ENCODE measurements at regions not wholly inside any gene's neighbourhood (a gene's known extent, or its start where the extent isn't known, plus 50 kb on each side); places are given as distances from the start of the nearest gene placed in this dataset.
A peak's percentile ranks its signal among the peaks of the same experiment; 100 is the strongest.
"Not testable (repeated sequence)": the region's sequence is repeated elsewhere in the genome, so short reads cannot be mapped to it uniquely, and the experiment has no call there.

DNA sequence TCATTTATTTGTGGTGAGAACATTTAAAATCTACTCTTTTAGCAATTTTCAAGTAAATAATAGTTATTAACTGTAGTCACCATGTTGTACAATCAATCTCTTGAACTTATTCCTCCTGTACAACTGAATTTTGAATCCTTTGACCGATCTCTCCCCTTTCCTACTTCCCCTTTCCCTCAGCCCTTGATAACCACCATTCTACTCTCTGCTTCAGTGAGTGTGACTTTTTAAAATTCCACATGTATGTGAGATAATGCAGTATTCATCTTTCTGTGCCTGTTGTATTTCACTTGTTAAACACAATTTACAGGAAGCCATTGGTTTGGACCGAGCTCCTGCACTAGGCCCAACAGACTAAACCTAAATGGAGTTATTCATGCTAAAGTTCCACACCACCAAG lies 458.9 kb upstream of the PDE3A start:
- DNase-seq (ENCODE audit: low spot score) = no peak

DNA sequence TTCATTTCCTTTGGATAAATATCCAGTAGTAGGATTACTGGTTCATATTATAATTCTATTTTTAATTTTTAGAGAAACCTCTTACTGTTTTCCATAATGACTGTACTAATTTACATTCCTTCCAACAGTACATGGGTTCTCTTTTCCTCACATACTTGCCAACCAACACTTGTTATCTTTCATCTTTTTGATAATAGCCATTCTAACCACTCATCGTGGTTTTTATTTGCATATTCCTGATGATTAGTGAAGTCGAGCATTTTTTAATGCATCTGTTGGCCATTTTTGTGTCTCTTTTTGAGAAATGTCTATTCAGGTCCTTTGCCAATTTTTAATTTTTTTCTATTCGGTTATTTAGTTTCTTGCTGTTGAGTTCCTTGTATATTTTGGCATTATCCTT lies 457.7 kb upstream of the PDE3A start:
- no peak for DNase-seq (ENCODE audit: low spot score)

DNA sequence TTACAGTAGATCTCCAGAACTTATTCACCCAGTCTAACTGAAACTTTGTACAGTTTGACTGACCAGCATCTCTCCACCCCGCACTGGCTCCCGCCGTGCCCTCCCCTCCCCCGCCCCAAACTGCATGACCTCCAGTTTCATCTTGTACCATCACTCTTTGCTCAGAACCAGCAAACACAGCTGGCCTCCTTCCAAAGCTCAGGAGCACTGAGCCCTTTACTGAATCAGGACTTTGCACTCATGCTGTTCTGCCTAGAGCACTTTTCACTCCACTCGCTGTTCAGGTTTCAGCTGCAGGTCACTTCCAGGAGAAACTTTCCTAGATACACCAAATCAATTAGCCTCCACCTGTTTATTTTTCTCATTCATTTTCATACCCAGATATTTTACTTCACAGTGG lies 455.3 kb upstream of the PDE3A start:
- no peak for DNase-seq (ENCODE audit: low spot score)

DNA sequence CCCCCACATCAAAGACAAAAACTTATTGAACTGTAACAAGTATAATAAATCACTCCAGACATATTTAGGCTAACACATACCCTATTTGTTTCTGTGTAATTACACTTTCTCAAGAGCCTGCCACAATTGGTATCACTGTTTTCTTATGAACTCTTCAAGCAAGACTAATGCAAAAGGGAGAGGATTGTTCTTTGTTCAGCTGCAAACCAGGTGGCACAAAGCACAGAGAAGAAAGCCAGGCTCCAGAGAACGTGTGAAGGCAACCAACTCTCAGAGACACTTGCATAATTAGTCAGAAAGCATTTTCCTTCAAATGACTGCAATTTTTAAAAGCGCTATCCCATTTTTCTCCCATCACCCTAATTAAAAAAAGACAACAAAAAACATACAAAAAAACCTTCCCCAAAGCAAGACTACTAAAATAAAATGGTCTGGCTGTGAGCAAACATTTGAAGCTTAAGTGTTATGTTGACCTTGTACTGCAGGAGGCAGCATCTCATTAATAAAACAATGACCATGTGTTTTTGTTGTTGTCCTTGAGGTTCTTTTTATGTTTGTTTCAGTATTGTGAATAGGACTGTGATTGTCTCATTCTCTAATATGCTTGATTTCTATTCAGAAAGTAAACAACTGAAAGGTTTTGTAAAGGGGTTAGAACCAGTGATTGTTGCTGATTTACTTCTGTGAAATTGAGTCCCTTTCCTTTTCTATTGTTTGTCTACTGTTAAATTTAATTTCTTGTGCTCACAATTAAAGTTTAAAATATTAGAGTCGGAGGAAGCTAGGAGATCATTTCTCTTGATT lies 452.7 kb upstream of the PDE3A start:
- DNase-seq (ENCODE audit: low spot score) = peak; percentile 42

DNA sequence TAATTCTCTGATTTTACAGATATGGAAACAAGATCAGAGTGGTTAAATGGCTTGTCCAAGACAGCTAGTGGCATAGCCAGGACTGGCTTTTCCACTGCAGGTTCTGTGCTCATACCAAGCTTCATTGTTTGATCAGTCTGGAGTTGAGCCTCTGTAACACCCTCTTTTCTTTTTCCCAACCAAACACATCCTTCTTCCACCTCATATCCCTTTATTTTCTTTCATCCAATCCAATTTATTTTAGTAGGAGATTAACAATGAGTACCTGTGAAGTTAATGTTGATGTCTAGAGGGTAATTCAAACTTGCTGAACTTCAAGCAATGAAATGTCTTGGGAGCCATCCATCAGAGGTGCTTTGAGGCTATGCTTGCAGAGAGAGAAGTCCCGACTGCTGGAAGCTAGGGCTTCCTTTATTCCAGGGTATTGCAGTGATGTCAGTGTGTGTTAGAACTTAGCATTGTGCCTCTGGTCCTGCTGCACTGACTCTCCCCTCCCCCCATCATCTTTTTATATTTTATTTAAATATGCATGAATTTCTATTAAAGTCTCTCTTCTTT lies 452.1 kb upstream of the PDE3A start:
- DNase-seq (ENCODE audit: low spot score) = no peak

DNA sequence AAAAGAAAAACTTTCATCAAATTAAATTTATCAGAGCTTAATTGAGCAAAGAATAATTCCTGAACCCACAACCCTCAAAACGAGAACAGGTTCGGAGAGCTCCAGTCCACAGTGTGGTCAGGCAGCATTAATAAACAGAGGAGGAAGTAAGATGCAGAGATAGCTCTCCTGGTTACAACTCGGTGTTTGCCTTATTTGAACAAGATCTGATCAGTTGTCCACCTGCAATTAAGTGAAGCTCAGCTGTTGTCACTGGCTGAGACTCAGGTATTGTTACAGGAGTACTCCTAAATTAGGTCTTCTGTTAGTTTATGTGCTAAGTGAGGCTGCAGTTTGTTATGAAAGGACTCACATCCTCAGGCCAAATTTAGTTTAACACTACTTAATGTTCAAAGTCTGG lies 451.4 kb upstream of the PDE3A start:
- no peak for DNase-seq (ENCODE audit: low spot score)

DNA sequence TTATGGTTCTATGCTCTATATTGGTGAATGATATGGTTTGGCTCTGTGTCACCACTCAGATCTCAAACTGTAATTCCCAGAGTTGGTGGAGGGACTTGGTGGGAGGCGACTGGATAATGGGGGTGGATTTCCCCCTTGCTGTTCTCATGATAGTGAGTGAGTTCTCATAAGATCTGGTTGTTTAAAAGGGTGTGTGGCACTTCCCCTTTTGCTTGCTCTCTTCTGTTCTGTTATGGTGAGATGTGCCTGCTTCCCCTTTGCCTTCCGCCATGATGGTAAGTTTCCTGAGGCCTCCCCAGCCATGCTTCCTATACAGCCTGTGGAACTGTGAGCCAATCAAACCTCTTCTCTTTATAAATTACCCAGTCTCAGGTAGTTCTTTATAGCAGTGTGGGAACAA lies 446.6 kb upstream of the PDE3A start:
- DNase-seq (ENCODE audit: low spot score) = not testable (repeated sequence)

DNA sequence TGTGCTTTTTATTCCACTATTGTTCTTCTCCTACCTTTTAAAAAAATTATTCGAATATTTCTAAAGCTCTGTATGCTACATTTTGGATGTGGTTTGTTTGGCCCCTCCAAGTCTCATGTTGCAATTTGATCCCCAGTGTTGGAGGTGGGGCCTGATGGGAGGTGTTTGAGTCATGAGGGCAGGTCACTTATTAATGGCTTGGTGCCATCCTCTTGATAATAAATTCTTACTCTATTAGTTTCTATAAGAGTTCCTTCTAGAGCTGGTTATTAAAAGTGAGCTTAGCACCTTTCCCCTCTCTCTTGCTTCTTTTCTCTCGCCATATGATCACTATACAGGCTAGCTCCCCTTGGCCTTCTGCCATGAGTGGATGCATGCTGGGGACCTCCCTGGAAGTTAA lies 445.6 kb upstream of the PDE3A start:
- no peak for DNase-seq (ENCODE audit: low spot score)

DNA sequence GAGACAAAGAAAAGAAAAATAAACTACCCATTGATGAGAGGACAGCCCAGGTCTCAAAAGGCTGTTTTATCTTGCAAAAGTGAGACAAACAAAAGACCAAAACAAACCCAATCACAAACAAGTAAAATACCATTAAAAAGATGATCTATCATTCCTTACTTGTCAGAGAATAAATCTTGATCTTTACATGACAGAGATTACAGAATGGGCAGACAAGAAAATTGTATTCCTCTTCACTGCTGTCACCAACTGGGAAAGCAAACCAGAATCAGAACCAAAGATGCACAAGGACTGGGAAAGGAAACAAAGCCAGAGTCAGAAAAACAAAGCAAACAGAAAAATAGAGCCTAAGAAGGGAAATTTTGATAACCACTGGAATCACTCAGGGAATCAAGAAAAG lies 444.0 kb upstream of the PDE3A start:
- DNase-seq (ENCODE audit: low spot score) = no peak

DNA sequence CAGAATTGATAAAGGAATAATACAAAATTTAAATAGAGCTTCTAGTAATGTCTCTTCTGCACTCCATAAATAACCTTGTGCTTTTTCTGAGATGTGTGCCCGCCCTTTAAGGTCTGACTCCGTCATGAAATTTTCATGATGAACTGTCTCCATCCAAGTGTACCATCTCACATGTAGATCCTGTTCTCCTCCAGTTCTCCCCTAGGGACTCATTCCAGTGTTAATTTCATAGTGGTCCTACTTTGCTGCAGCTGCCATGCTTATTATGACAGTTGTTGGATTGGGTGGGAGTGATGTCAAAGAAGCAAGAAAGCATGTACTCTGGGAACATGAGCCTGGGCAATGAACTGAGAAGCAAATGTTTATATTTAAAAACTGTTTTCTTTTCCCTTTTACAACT lies 442.5 kb upstream of the PDE3A start:
- DNase-seq (ENCODE audit: low spot score) = no peak

DNA sequence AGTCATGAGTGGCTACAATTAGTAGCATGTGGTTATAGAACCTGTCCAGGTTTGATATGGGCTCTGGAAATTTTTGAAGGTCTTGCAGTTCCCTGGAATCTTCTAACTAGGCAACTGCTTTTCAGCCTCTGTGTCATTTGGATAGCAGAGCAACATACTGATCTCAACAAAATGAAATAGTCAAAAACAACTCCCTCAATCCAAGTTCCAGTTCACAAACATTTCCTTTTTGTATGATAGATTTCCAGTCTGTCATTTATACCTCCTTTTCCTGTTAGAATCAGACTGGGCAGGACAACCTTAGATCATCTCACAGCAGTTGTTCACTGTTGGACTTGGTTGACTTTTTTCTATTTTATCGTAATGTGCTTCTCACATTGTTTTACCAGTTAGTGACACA lies 442.1 kb upstream of the PDE3A start:
- DNase-seq (ENCODE audit: low spot score) = no peak

DNA sequence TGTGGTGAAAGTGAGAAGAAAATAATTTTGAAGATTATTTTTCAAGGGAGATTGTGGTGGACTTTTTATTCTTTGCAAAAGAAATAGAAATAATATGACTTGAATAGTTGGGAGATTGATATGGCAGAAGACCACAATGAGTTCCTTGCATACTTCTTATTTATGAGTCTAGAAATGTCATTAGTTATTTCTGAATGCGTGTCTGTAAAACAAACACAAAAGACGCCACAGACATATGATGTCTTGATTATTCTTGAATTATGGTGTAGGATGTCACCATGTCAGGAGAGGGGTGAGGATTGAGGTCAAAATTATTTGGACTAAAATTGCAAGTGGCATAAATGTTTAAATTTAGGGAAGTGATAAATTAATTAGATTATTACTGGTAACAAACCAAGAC lies 440.7 kb upstream of the PDE3A start:
- no peak for DNase-seq (ENCODE audit: low spot score)

DNA sequence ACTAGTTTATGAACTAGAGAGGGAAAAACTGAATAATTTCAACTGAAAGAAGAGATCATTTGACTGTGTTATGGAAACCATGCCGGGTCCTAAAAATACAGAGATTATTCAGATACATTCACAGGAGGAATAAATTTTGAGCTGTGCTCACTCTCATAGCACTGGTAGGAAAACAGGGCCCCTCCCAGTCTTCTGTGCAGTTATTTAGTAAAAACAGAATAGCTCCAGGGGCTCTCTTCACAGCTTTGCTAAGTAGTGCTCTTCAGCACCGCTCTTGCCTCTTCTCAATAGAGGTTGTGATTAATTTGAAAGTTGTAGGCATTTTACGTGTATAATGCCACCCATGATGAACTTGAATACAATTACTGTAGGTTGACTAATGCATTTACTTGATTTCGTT lies 435.9 kb upstream of the PDE3A start:
- DNase-seq (ENCODE audit: low spot score) = no peak

DNA sequence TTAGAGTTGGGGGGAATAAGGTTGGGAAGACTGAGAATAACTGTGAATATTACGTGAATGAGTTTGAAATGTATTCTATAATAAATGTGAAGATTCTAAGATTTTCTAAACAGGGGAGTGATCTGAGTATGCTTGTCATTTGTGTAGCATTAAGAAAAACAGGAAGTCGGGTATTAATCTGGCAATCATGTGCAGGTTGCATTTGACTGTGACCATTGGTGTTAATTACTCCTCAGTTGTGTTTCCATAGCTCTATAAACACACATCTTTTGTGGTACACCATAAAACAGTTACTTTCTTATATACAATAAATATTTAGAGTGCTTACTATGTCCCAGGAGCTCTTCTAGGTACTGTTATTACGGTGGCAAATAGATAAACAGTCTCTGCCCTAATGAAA lies 434.4 kb upstream of the PDE3A start:
- DNase-seq (ENCODE audit: low spot score) = no peak

DNA sequence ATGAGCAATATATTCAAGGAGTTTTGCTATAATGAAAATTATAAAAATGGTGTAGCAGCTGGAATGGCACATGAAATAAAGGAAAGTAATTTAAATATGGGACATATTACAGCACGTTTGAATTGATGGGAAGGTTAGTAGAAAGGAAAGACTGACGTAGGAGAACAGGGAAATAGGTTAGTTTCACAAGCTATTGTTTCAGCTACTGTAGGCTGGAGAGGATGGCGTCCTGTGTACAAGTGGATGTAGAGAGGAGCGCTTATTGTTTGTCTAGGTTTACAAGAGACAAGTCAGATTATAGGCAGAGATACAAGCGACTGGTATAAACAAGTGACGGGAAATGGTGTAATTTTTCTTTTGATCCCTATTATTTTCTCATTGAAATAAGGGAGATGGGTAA lies 431.2 kb upstream of the PDE3A start:
- DNase-seq (ENCODE audit: low spot score) = no peak

DNA sequence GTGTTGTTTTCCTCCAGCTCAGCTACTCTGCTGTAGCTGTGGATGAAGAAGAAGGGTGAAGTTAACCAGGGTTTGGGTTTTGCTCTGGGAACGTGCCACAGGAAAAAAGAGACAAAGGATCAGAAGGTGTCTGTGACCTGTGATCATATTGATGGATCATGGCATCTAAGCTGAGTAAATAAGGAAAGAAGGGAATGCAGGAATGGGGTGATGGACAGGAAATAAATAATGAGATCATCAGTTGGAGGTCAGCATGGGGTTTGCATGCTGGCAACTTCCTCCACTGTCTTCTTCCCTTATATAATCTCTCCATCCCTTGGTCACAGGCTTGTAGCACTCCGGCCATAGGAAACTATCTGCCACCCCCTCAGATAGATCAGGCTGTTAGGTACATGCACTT lies 430.3 kb upstream of the PDE3A start:
- no peak for DNase-seq (ENCODE audit: low spot score)

DNA sequence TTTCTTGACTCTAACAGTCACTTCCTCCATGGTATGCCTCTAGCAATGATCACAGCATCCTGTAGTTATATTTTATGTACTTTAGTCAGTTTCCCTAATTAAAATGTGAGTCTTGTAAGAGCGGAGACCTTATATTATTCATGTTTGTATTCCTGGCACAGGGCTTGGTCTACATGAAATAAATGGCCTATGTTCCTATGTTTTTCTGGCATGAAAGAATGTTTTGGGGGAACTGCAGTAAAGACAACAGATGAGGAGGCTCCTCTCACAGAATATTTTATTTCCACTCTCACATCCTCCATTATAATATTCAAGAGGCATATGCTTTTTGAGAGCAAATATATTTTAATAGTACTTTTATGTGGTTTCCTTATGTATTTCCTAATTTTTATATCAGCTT lies 429.8 kb upstream of the PDE3A start:
- DNase-seq (ENCODE audit: low spot score) = no peak

DNA sequence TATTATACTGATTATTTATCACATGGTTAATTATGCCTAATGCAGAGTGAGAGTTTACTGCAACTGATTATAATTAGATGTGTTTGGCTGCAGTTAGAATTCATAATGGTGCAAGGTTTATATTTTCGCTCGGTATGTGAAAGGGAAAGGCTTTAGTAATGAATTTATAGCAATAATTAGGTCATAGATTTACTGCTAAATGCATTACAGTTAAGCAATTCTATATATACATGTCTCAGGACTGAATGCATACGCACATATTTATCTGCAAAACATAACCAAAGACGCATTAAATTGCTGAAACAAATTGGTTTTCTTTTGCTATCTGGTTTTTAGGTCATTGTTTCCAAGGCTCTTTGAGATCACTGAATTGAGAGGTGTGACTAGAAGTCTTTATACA lies 428.1 kb upstream of the PDE3A start:
- no peak for DNase-seq (ENCODE audit: low spot score)

DNA sequence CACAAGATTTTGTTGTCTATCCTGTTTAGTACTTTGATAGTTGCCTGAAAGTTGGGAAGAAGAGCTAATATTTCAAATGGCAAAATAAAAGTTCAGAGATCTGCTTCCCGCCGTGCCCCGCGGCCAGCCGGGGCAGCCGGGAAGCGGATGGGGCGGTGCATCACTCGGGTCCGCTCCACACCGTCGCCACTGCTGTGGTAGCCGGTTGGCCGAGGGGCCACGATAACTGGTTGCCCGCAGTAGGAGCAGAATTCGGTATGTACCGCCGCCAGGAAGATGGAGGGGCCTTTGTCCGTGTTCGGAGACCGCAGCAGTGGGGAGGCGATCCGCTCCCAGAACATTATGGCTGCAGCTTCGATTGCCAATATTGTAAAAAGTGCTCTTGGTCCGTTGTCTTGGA lies 427.2 kb upstream of the PDE3A start:
- no peak for DNase-seq (ENCODE audit: low spot score)

DNA sequence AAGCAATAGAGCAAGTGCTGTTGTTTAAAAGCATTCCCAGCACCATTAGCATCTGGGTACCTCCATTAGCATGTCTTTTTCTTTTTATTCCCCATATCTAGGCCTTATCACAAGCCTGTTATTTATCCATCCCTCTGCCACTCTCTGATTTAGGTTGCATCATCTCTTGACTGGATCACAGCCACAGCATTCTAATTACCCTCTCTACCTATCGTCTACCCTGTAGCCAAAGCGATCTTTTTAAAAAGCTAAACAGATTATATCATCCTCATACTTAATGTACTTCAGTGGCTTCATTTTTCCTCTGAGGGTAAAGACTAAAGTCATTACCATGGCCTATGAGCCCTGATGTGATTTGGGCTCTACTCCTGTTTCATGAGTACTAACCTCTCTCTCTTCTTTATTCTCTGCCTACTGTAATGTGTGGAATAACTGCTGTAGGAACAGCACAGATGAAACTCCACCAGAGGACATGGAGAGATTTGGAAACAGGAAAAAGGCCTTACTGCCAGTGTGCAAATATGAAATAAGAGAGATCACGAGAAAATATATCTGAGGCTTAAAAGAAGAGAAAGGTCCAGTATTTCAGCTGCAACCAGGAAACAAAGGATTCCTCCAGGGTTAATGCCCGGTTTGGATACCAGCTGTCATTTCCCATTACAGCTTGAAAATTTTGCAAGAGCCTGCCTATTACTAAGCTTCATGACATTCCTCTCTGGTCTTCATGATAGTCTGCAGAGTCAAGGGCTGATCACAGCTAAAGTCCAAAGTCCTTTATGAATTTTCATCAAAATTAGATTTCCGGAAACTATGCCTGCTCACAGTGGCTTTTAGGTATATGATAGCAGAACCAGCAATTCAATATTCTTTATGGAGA lies 422.5 kb upstream of the PDE3A start:
- no peak for DNase-seq (ENCODE audit: low spot score)

DNA sequence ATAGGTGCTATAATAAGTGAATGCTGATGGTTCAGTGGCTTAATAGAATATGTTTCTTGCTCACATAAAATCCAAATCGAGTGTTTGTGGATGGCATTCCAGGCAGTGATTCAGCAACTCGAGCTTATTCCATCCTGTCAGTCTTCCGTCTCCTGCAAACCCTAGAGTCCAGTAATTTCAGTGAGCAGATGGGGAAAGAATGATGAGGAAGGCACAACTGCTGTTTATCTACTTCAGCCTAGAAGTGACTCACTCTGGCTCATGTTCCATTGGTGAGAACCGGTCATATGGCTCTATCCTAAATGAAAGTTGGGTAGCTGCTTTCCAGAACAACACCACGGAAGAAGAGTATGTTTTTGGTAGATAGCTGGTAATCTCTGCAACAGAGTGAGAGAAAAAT lies 421.8 kb upstream of the PDE3A start:
- DNase-seq (ENCODE audit: low spot score) = no peak

DNA sequence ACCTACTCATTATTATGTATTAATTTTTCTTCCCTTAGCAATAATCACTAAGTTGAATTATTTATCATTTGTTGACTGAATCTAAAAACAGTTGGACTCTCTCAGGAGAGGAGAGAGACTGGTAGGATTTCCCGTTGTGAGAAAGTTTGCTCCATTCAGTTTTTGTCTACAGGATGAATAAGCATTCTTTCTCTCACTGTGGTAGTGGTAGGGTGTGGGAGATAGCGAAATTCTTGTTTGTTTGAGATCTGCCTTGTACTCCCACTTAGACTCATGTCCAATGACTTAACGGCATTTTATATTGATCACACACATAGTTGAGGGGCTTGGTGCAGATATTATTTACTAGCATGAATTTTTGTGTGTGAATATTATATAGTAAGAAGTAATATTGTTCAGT lies 421.0 kb upstream of the PDE3A start:
- no peak for DNase-seq (ENCODE audit: low spot score)

DNA sequence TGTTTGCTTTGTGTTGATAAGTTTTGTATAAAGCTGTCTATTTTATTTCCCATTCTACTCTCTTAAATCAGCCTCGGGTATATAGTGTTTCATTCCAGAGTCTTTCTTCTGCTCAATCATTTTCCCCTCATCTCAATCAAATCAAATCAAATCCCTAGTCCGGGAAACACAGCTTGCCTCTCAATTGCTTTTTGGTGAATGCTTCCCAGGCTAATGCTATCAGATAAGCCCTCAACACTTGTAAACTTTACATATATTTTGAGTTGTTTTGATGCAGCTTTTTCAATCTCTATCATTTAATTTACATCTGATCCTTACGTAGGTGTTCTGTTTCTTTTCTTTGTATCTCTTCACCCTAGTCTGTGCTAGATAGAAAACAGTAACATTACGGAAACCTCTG lies 416.7 kb upstream of the PDE3A start:
- DNase-seq (ENCODE audit: low spot score) = no peak

Measured in LoVo (cell line).